ENCODE measurements at regions not wholly inside any gene's neighbourhood (a gene's known extent, or its start where the extent isn't known, plus 50 kb on each side); places are given as distances from the start of the nearest gene placed in this dataset.

DNA sequence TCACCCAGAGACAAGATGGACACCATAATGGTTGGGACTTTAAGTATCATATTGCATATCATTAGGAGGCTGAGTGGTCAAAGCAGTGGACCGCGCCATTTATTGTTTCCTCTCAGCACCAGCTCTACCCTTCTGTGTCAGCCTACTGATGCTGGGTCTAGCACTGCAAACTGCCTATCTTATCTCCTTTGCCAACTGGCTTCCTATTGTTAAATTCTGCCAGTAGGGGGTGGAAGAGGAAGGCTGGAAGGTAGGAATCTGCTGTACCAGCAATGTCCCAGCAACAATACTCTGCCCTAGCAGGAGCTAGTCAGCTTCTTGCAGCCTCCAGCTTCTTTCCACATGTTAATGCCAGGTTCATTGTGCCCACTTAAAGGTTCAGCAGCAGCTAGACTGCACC, 367.1 kb upstream of the PDGFD start:
- no peak for TF ChIP-seq REST (IDR thresholded peaks at IDR 0.05; ENCODE audit: borderline replicate concordance)
- TF ChIP-seq REST (CRISPR knock-in tag; IDR thresholded peaks at IDR 0.05; ENCODE audit: low read depth): no peak
- TF ChIP-seq SNRNP70 (optimal IDR thresholded peaks at IDR 0.05; ENCODE audit: low read depth, low read length): no peak
- TF ChIP-seq POLR2AphosphoS5 (IDR thresholded peaks at IDR 0.05; ENCODE audit: control insufficient read depth, insufficient read depth, low read depth, low read length): no peak
- TF ChIP-seq HCFC1 (IDR thresholded peaks at IDR 0.05; ENCODE audit: low read depth, low read length): no peak

All from K562 (cell line).